HepG2 (cell line): ENCODE measurements at regions not wholly inside any gene's neighbourhood (a gene's known extent, or its start where the extent isn't known, plus 50 kb on each side); places are given as distances from the start of the nearest gene placed in this dataset.

Source experiments
- ATAC-seq: fragments of 200-7000 bp; cut with Tn5 transposase; 3 replicates; pipeline ENCODE4 v1.9.1; 2020; ENCODE audit warnings: mild to moderate bottlenecking, moderate library complexity
- BruUV-seq: library from RNA; stranded (reverse); fragments of 400-500 nt; replicated peaks from 2 replicates; lab custom pipeline; 2021; lab: Mats Ljungman, UMichigan
- CTCF ChIA-PET: fragments of 300-600 bp; formaldehyde crosslinking; extraction: SDS; loops from one replicate; lab custom pipeline; 2021; ENCODE audit warnings: low total read pairs, inconsistent platforms, low intra/inter-chr PET ratio; lab: Yijun Ruan, JAX
- POLR2A ChIA-PET: fragments of 350-600 bp; sonication (Branson Sonifier 250); formaldehyde crosslinking; loops from one replicate; lab custom pipeline; 2020; ENCODE audit warnings: antibody characterized with exemption, inconsistent platforms; lab: Yijun Ruan, JAX
- DNase-seq: peaks from one replicate; pipeline ENCODE4 v3.0.0-alpha.2; 2015; ENCODE audit warnings: low spot score
- FAIRE-seq: peaks from 3 replicates; lab custom pipeline; 2011; peaks lifted over from hg19 to GRCh38; lab: Jason Lieb, UNC
- H2AFZ ChIP-seq: one replicate; pipeline ENCODE4 v1.6.1; 2011; ENCODE audit warnings: low read length, inconsistent platforms
- H3K27ac ChIP-seq: fragments of 300-600 bp; 3 replicates; pipeline ENCODE4 v1.8.0; 2011; ENCODE audit warnings: mixed run types, mild to moderate bottlenecking, mixed read lengths, low read length, inconsistent platforms; ENCODE audit not compliant: insufficient read depth; ENCODE audit errors: extremely low read length
- H3K27me3 ChIP-seq, 2 experiments: fragments of 200-600 bp in 1 of 2; 2 replicates in 1 of 2; 3 replicates in 1 of 2; pipeline versions ENCODE4 v1.6.0 to v1.8.0; 2011; ENCODE audit warnings: low read length in 2 of 2, mild to moderate bottlenecking in 2 of 2, moderate library complexity in 2 of 2, inconsistent platforms in 1 of 2; ENCODE audit not compliant: insufficient read depth in 2 of 2, control insufficient read depth in 1 of 2
- H3K36me3 ChIP-seq, 2 experiments: fragments of 200-600 bp in 1 of 2; replicated peaks in 1 of 2; 2 replicates in 1 of 2; 3 replicates in 1 of 2; pipeline versions ENCODE4 v1.5.1 to v1.8.0; 2011; ENCODE audit warnings: low read length in 2 of 2, inconsistent platforms in 1 of 2; ENCODE audit not compliant: insufficient read depth in 2 of 2, control insufficient read depth in 1 of 2
- H3K4me1 ChIP-seq: 2 replicates; pipeline ENCODE4 v1.5.1; 2012; ENCODE audit warnings: low read length, inconsistent platforms; ENCODE audit not compliant: insufficient read depth
- H3K4me2 ChIP-seq: 2 replicates; pipeline ENCODE4 v1.6.0; 2011; ENCODE audit warnings: low read depth, low read length, inconsistent platforms
- H3K4me3 ChIP-seq, 3 experiments: fragments of 200-600 bp in 1 of 3; sonication (generic), shearing (Covaris generic) in 1 of 3; replicated peaks in 1 of 3; 2 replicates each; pipeline ENCODE4 v1.5.1; 2011 to 2016; ENCODE audit warnings: low read length in 3 of 3, inconsistent platforms in 2 of 3, low read depth in 2 of 3, mild to moderate bottlenecking in 2 of 3, control low read depth in 1 of 3, mixed read lengths in 1 of 3; ENCODE audit not compliant: insufficient read depth in 1 of 3
- H3K79me2 ChIP-seq: one replicate; pipeline ENCODE4 v1.6.1; 2011; ENCODE audit warnings: low read length, inconsistent platforms; ENCODE audit not compliant: insufficient read depth
- H3K9ac ChIP-seq: 2 replicates; pipeline ENCODE4 v1.6.0; 2011; ENCODE audit warnings: mild to moderate bottlenecking, low read depth, low read length, inconsistent platforms; ENCODE audit not compliant: insufficient read depth
- H3K9me3 ChIP-seq: 2 replicates; pipeline ENCODE4 v1.5.1; 2012; ENCODE audit warnings: mild to moderate bottlenecking, low read length
- H4K20me1 ChIP-seq: 2 replicates; pipeline ENCODE4 v1.6.0; 2011; ENCODE audit warnings: inconsistent platforms, mild to moderate bottlenecking, low read length, moderate library complexity; ENCODE audit not compliant: insufficient read depth
- DDIT3 ChIP-seq: sonication (generic); formaldehyde crosslinking; IDR thresholded peaks from 2 replicates; pipeline ENCODE4 v1.4.0; 2020; ENCODE audit warnings: mild to moderate bottlenecking, missing genetic modification reagents
- DNMT3B ChIP-seq: conservative IDR thresholded peaks from 2 replicates; pipeline ENCODE4 v1.6.1; 2016; ENCODE audit warnings: missing biosample characterization, control low read depth
- FLYWCH1 ChIP-seq: sonication (generic); formaldehyde crosslinking; IDR thresholded peaks from 2 replicates; pipeline ENCODE4 v1.8.1; 2023; ENCODE audit warnings: mild to moderate bottlenecking, missing genetic modification reagents
- MAF1 ChIP-seq: sonication (generic); formaldehyde crosslinking; IDR thresholded peaks from 2 replicates; pipeline ENCODE4 v1.5.0; 2020; ENCODE audit warnings: missing genetic modification reagents, borderline replicate concordance
- RARG ChIP-seq: sonication (generic); formaldehyde crosslinking; IDR thresholded peaks from 2 replicates; pipeline ENCODE4 v1.4.0; 2020; ENCODE audit warnings: low read depth, mild to moderate bottlenecking, missing genetic modification reagents
- ZNF512 ChIP-seq: sonication (generic); formaldehyde crosslinking; IDR thresholded peaks from 2 replicates; pipeline ENCODE4 v1.4.0; 2020; ENCODE audit warnings: mild to moderate bottlenecking, missing genetic modification reagents
- ZNF687 ChIP-seq: sonication (generic); formaldehyde crosslinking; IDR thresholded peaks from 2 replicates; pipeline ENCODE4 v1.5.1; 2020; ENCODE audit warnings: mild to moderate bottlenecking, missing genetic modification reagents, moderate library complexity
- WGBS: methylation state at CpG from one replicate; pipeline ENCODE4 v1.1.6; 2017; ENCODE audit warnings: low lambda C conversion rate; 5-methylcytosine and 5-hydroxymethylcytosine counted together
- in situ Hi-C: cut with HindIII; loops from 2 replicates; pipeline ENCODE4 v1.10.0; 2017; ENCODE audit warnings: low pct_unique_long_range_greater_than_20kb; ENCODE audit not compliant: extremely low pct_ligation_motif_present
- intact Hi-C: fragments of 100-400 bp; cut with micrococcal nuclease; formaldehyde crosslinking; loops from one replicate; pipeline ENCODE4 v1.10.0; 2022; ENCODE audit not compliant: unreplicated experiment

- intact Hi-C loops, result no loop called here
- in situ Hi-C loops, result no loop called here
- FAIRE-seq, result no peak
- DNase-seq, result no peak
- WGBS, result 16% methylated on average over 9 of the region's 9 CpGs
- Histone ChIP-seq H2AFZ (no peak overlapping the region), H3K4me2 (no peak overlapping the region), H3K27me3 (no peaks in the 10 kb centered on the region; a peak in 1 of 5 replicates), H3K9ac (no peak overlapping the region), H3K36me3 (no peaks in the 10 kb centered on the region), H3K27ac (no peak overlapping the region), H3K9me3 (no peaks in the 10 kb centered on the region), H4K20me1 (no peaks in the 10 kb centered on the region), H3K4me3 (no peak overlapping the region), H3K4me1 (no peaks in the 10 kb centered on the region)
- ChIA-PET CTCF (no interaction called here), POLR2A (no interaction called here)
- no peak for ATAC-seq
- BruUV-seq, result no TSS peak
- no peak for TF ChIP-seq MAF1 (CRISPR knock-in tag)
- TF ChIP-seq FLYWCH1 (CRISPR knock-in tag), result no peak
- TF ChIP-seq DNMT3B (CRISPR knock-in tag), result no peak
- no peak for TF ChIP-seq DDIT3
- TF ChIP-seq, all 625 proteins: peak for 0
- H3K79me2 ChIP-seq, result no peaks in the 10 kb centered on the region
Measured at GRCh38 chr18:10205151-10205550, 249.3 kb upstream of the APCDD1 start.

GRCh38 chr18:10207682-10208345 is 246.6 kb upstream of the APCDD1 start:
- WGBS, result 58% methylated on average over 3 of the region's 3 CpGs

More at GRCh38 chr18:10207682-10208345, 246.6 kb upstream of the APCDD1 start:
- FAIRE-seq, result no peak
- ChIA-PET CTCF (no interaction called here), POLR2A (no interaction called here)
- Histone ChIP-seq H3K4me2 (no peak overlapping the region), H3K79me2 (no peaks in the 10 kb centered on the region), H3K9me3 (no peaks in the 10 kb centered on the region), H3K27me3 (no peaks in the 10 kb centered on the region; a peak in 1 of 5 replicates), H3K4me1 (no peaks in the 10 kb centered on the region), H2AFZ (no peak overlapping the region), H3K27ac (no peak overlapping the region), H3K9ac (no peak overlapping the region), H3K36me3 (no peaks in the 10 kb centered on the region), H3K4me3 (no peak overlapping the region), H4K20me1 (no peaks in the 10 kb centered on the region)
- BruUV-seq, result no TSS peak
- ATAC-seq, result no peak
- TF ChIP-seq ZNF512 (CRISPR knock-in tag) (no peak), RARG (no peak), ZNF687 (CRISPR knock-in tag) (no peak)
- no peak for DNase-seq
- intact Hi-C loops (no loop called here), in situ Hi-C loops (no loop called here)
